ENCODE measurements at regions not wholly inside any gene's neighbourhood (a gene's known extent, or its start where the extent isn't known, plus 50 kb on each side); places are given as distances from the start of the nearest gene placed in this dataset.

GRCh38 chr4:32243926-32244325 is 1523.8 kb downstream of the PCDH7 start:
- TF ChIP-seq, protein P1, sequence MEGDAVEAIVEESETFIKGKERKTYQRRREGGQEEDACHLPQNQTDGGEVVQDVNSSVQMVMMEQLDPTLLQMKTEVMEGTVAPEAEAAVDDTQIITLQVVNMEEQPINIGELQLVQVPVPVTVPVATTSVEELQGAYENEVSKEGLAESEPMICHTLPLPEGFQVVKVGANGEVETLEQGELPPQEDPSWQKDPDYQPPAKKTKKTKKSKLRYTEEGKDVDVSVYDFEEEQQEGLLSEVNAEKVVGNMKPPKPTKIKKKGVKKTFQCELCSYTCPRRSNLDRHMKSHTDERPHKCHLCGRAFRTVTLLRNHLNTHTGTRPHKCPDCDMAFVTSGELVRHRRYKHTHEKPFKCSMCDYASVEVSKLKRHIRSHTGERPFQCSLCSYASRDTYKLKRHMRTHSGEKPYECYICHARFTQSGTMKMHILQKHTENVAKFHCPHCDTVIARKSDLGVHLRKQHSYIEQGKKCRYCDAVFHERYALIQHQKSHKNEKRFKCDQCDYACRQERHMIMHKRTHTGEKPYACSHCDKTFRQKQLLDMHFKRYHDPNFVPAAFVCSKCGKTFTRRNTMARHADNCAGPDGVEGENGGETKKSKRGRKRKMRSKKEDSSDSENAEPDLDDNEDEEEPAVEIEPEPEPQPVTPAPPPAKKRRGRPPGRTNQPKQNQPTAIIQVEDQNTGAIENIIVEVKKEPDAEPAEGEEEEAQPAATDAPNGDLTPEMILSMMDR (IDR thresholded peaks at IDR 0.05) = no peak
- no peak for TF ChIP-seq EP300 (IDR thresholded peaks at IDR 0.05)
- TF ChIP-seq POLR2AphosphoS5 (IDR thresholded peaks at IDR 0.05) = no peak
- TF ChIP-seq POLR2A (IDR thresholded peaks at IDR 0.05; ENCODE audit: low read depth) = no peak
